ENCODE measurements at regions not wholly inside any gene's neighbourhood (a gene's known extent, or its start where the extent isn't known, plus 50 kb on each side); places are given as distances from the start of the nearest gene placed in this dataset.
A peak's percentile ranks its signal among the peaks of the same experiment; 100 is the strongest.

DNA sequence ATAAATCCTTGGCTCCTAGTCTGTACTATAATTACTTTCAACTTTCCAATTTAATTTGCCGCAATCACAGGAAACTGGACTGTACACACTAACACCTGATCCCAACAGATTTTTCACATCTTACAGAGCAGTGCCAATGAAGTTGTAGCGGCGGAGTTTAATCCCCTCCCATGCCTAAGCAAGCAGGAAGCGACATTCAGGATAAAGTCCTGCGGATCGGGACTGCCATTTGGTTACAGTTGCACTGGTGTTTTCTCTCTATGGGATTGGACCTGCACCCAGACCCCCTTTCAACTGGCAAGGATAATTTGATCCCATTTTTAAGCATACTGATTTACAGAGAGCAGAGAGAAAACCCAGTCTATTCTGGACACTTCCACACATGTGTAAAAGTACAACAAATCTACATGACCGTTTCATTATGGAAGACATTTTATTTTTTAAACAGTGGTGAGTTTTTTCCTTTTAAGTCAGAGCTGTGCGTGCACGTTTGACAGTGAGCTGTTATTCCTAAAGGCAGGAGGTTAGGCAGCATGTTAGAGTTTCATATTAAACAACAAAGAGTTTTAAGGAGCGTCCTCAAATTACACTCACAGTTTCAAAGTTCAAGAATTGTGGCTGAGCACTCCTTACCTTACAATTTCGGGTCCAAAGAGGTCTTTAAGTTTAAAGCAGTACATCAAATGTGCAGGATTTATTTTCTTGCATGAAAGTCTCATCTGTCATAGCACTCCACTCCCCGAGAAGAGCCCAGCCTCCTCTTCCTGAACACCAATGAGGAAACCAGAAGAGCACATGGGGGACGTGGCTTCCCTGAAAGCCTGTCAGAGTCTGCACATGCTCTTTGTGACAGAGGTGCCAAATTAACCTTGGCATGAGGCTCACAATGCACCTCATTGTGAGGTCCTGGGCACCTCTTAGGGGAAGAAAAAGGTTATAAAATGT is 141.6 kb upstream of the RFC3 start:
- Mint-ChIP-seq H3K27ac (ENCODE audit: unreplicated experiment) (peak overlapping the region; percentile 8), H3K4me3 (peak overlapping the region; percentile 10), H3K36me3 (ENCODE audit: low read depth) (peaks cover 1% of the 10 kb centered on the region), H3K27me3 (ENCODE audit: low read depth) (no peaks in the 10 kb centered on the region), H3K9me3 (peaks cover 4% of the 10 kb centered on the region), H3K4me1 (peaks cover 42% of the 10 kb centered on the region)
- TF ChIP-seq, protein P1, sequence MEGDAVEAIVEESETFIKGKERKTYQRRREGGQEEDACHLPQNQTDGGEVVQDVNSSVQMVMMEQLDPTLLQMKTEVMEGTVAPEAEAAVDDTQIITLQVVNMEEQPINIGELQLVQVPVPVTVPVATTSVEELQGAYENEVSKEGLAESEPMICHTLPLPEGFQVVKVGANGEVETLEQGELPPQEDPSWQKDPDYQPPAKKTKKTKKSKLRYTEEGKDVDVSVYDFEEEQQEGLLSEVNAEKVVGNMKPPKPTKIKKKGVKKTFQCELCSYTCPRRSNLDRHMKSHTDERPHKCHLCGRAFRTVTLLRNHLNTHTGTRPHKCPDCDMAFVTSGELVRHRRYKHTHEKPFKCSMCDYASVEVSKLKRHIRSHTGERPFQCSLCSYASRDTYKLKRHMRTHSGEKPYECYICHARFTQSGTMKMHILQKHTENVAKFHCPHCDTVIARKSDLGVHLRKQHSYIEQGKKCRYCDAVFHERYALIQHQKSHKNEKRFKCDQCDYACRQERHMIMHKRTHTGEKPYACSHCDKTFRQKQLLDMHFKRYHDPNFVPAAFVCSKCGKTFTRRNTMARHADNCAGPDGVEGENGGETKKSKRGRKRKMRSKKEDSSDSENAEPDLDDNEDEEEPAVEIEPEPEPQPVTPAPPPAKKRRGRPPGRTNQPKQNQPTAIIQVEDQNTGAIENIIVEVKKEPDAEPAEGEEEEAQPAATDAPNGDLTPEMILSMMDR (conservative IDR thresholded peaks at IDR 0.05), result no peak
- DNase-seq (ENCODE audit: low read depth, low spot score), result no peak

DNA sequence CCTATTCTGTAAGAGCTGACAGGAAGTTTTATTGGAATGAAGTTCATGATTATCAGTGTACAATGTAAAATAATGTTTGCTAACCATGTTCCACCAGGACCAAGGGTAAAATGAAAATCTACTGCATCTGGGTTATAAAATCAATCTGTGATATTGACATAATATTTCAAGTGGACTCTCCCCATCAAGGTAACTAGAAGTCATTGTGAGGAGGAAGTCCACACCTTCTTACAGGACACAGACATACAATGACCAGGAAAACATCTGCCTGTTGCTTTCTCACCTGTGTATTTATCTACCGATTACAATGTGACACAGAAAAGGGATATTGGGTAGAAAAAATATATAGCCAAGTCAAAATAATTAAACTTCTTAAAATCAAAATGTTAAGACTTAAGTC is 140.7 kb upstream of the RFC3 start:
- H3K4me3 Mint-ChIP-seq, result no peak overlapping the region
- peaks cover 44% of the 10 kb centered on the region for H3K4me1 Mint-ChIP-seq
- TF ChIP-seq, protein P1 (conservative IDR thresholded peaks at IDR 0.05), result no peak
- DNase-seq (ENCODE audit: low read depth, low spot score), result no peak
- no peak overlapping the region for H3K27ac Mint-ChIP-seq (ENCODE audit: unreplicated experiment)
- H3K27me3 Mint-ChIP-seq (ENCODE audit: low read depth), result no peaks in the 10 kb centered on the region
- H3K36me3 Mint-ChIP-seq (ENCODE audit: low read depth), result peaks cover 4% of the 10 kb centered on the region
- H3K9me3 Mint-ChIP-seq, result peaks cover 7% of the 10 kb centered on the region

DNA sequence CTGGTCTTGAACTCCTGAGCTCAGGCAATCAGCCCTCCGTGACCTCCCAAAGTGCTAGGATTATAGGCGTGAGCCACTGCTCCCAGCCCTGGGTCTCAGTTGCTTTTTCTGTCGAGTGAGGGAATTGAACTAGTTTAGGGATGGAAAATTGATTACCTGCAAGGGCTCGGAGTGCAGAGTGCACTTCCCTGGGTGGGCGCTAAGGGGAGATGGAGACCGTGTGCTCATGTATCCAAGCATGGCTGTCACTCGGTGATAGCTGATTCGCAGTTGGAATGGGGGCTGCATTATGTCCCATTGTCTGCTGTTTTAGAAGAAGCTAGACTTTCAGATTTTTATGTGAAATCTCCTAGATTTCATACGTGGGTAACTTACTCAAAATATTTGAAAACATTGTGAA is 139.9 kb upstream of the RFC3 start:
- Mint-ChIP-seq H3K4me3 (no peak overlapping the region), H3K27ac (ENCODE audit: unreplicated experiment) (no peak overlapping the region), H3K36me3 (ENCODE audit: low read depth) (peaks cover 4% of the 10 kb centered on the region), H3K4me1 (peaks cover 44% of the 10 kb centered on the region), H3K9me3 (peaks cover 7% of the 10 kb centered on the region), H3K27me3 (ENCODE audit: low read depth) (no peaks in the 10 kb centered on the region)
- TF ChIP-seq, protein P1 (conservative IDR thresholded peaks at IDR 0.05), result no peak
- DNase-seq (ENCODE audit: low read depth, low spot score), result no peak

DNA sequence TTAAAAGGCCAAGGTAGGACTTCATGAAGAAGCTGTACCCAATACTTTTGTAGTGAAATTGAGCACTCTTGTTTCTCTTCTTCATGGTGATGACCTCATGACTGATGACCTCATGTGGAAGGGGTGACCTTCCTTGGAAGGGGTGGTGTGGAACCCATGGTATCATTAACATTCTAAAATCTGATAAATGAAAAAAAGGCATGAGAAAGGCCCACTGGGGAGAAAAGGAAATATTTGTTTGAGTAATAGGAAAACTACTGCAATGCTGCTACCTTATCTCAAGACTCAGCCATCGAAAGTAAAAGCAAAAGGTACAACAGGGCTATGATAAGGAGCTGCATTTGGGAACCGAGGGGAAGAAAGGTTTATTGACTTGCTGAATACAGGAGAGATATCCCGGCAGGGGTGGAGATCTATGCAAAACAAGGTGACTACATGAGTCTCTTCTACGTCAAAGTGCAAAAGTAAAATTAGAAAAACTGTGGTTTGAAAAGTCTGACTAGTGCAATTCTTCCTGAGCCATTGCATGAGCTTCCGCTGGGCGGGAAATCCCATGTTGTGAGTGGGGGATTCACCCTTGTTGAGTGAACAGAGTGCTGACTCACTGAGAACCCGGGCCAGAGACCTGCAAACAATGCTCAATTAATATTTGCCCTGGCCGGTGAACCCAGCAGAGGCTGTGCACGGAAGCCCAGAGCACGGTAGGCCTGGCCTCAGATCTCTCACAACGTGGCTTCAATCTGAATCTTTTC is 138.9 kb upstream of the RFC3 start:
- peaks cover 4% of the 10 kb centered on the region for H3K36me3 Mint-ChIP-seq (ENCODE audit: low read depth)
- peak; percentile 4 for DNase-seq (ENCODE audit: low read depth, low spot score)
- TF ChIP-seq, protein P1 (conservative IDR thresholded peaks at IDR 0.05), result no peak
- no peak overlapping the region for H3K4me3 Mint-ChIP-seq
- peaks cover 44% of the 10 kb centered on the region for H3K4me1 Mint-ChIP-seq
- H3K27me3 Mint-ChIP-seq (ENCODE audit: low read depth), result no peaks in the 10 kb centered on the region
- peaks cover 7% of the 10 kb centered on the region for H3K9me3 Mint-ChIP-seq
- peak overlapping the region; percentile 93 for H3K27ac Mint-ChIP-seq (ENCODE audit: unreplicated experiment)

DNA sequence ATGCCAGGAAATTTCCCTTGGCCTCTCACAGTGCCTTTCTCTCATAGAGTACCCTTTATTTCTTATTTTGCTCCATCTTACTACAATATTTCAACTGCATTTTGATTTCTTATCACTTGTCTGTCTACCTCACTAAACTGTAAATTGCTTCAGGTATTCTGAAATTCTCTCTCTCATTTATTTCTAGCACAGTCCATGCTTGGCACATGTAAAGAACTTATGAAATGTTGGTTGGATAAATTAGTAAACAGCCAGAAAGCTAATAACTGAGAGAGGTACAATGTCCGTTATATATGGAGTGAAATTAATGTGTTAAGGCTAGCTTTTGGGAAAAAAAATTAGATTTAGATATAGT is 138.3 kb upstream of the RFC3 start:
- peaks cover 7% of the 10 kb centered on the region for H3K9me3 Mint-ChIP-seq
- H3K36me3 Mint-ChIP-seq (ENCODE audit: low read depth), result peaks cover 4% of the 10 kb centered on the region
- no peaks in the 10 kb centered on the region for H3K27me3 Mint-ChIP-seq (ENCODE audit: low read depth)
- TF ChIP-seq, protein P1 (conservative IDR thresholded peaks at IDR 0.05), result no peak
- H3K4me1 Mint-ChIP-seq, result peaks cover 44% of the 10 kb centered on the region
- no peak overlapping the region for H3K4me3 Mint-ChIP-seq
- no peak for DNase-seq (ENCODE audit: low read depth, low spot score)
- peak overlapping the region; percentile 93 for H3K27ac Mint-ChIP-seq (ENCODE audit: unreplicated experiment)

Data from neural crest cell (in vitro differentiated cells).